Thymus (tissue), 11 donors: ENCODE measurements at regions not wholly inside any gene's neighbourhood (a gene's known extent, or its start where the extent isn't known, plus 50 kb on each side); places are given as distances from the start of the nearest gene placed in this dataset.

Experiments used
- DNase-seq, 9 donors: peaks; one replicate each; pipeline ENCODE4 v3.0.0-alpha.2; 2013; ENCODE audit warnings: low spot score in 9 of 9, low read depth in 6 of 9, missing footprints in 1 of 9
- H3K27ac ChIP-seq, 2 donors: one replicate each; pipeline ENCODE4 v1.5.1; 2013; ENCODE audit warnings: control low read depth in 1 of 2, low read depth in 1 of 2, low read length in 1 of 2, mild to moderate bottlenecking in 1 of 2, moderate library complexity in 1 of 2
- H3K27me3 ChIP-seq, 2 donors: one replicate each; pipeline ENCODE4 v1.5.1; 2013; ENCODE audit warnings: low read length in 1 of 2; ENCODE audit not compliant: control insufficient read depth in 2 of 2, insufficient read depth in 1 of 2
- H3K36me3 ChIP-seq, 2 donors: one replicate each; pipeline ENCODE4 v1.5.1; 2013; ENCODE audit warnings: low read length in 1 of 2, mild to moderate bottlenecking in 1 of 2, moderate library complexity in 1 of 2; ENCODE audit not compliant: control insufficient read depth in 2 of 2, insufficient read depth in 2 of 2
- H3K4me1 ChIP-seq, 2 donors: one replicate each; pipeline ENCODE4 v1.5.1; 2013; ENCODE audit warnings: low read length in 2 of 2; ENCODE audit not compliant: control insufficient read depth in 2 of 2, insufficient read depth in 2 of 2
- H3K4me3 ChIP-seq, 2 donors: one replicate each; pipeline ENCODE4 v1.5.1; 2013; ENCODE audit warnings: low read length in 2 of 2, control low read depth in 1 of 2, mild to moderate bottlenecking in 1 of 2
- H3K9me3 ChIP-seq, 2 donors: one replicate each; pipeline ENCODE4 v1.5.1; 2013; ENCODE audit warnings: low read length in 1 of 2, mild to moderate bottlenecking in 1 of 2; ENCODE audit not compliant: control insufficient read depth in 2 of 2, insufficient read depth in 1 of 2
- WGBS: extraction: QIAGEN DNeasy Blood & Tissue Kit; methylation state at CpG from one replicate; pipeline ENCODE4 v1.1.7; 2013; 5-methylcytosine and 5-hydroxymethylcytosine counted together
- donor health status: healthy.

GRCh38 chr1:57729181-57729580, 305.3 kb upstream of the DAB1 start:
- DNase-seq = no peak
- Histone ChIP-seq H3K4me1 (no peaks in the 10 kb centered on the region), H3K9me3 (no peaks in the 10 kb centered on the region), H3K4me3 (no peak overlapping the region), H3K27ac (no peak overlapping the region), H3K36me3 (no peaks in the 10 kb centered on the region), H3K27me3 (no peaks in the 10 kb centered on the region)
- 97% methylated on average over 7 of the region's 7 CpGs for WGBS

- no peaks in the 10 kb centered on the region for H3K9me3 ChIP-seq
- DNase-seq = no peak
- WGBS = 55% methylated on average over 5 of the region's 5 CpGs
These were observed 303.3 kb upstream of the DAB1 start for GRCh38 chr1:57727121-57727520.

DNA sequence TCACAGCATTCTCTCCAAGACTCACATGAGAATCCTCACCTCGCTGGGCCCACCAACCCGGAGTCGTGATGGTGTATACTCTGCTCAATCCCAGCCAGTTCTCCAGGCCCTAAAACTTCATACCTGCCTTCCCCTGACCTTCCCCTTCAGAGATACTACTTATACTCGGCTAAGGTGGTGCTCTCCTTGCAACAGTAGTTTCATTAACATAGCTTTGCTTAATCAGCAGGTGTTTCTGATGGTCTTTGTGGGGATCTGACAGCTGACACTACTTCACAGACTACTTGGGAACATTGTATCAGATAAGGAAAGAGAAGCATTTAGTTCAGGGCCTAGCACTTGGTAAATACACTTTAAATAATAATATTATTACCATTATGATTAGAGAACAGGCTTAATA, 301.5 kb upstream of the DAB1 start:
- WGBS = 89% methylated on average over 4 of the region's 4 CpGs
- H3K36me3 ChIP-seq = no peaks in the 10 kb centered on the region
- no peaks in the 10 kb centered on the region for H3K9me3 ChIP-seq
- DNase-seq = no peak
- no peak overlapping the region for H3K27ac ChIP-seq
- H3K27me3 ChIP-seq = no peaks in the 10 kb centered on the region
- H3K4me1 ChIP-seq = no peaks in the 10 kb centered on the region
- no peak overlapping the region for H3K4me3 ChIP-seq

More at GRCh38 chr1:57727121-57727520, 303.3 kb upstream of the DAB1 start:
- no peaks in the 10 kb centered on the region for H3K4me1 ChIP-seq
- no peak overlapping the region for H3K4me3 ChIP-seq
- H3K36me3 ChIP-seq = no peaks in the 10 kb centered on the region
- no peak overlapping the region for H3K27ac ChIP-seq
- H3K27me3 ChIP-seq = no peaks in the 10 kb centered on the region

- no peak overlapping the region for H3K4me3 ChIP-seq
- no peak for DNase-seq
- H3K36me3 ChIP-seq = no peaks in the 10 kb centered on the region
- H3K27ac ChIP-seq = no peak overlapping the region
- H3K4me1 ChIP-seq = no peaks in the 10 kb centered on the region
- H3K9me3 ChIP-seq = no peaks in the 10 kb centered on the region
- no peaks in the 10 kb centered on the region for H3K27me3 ChIP-seq
- WGBS = 96% methylated on average over 1 of the region's 1 CpG
These were observed 300.7 kb upstream of the DAB1 start for GRCh38 chr1:57724535-57724934.

DNA sequence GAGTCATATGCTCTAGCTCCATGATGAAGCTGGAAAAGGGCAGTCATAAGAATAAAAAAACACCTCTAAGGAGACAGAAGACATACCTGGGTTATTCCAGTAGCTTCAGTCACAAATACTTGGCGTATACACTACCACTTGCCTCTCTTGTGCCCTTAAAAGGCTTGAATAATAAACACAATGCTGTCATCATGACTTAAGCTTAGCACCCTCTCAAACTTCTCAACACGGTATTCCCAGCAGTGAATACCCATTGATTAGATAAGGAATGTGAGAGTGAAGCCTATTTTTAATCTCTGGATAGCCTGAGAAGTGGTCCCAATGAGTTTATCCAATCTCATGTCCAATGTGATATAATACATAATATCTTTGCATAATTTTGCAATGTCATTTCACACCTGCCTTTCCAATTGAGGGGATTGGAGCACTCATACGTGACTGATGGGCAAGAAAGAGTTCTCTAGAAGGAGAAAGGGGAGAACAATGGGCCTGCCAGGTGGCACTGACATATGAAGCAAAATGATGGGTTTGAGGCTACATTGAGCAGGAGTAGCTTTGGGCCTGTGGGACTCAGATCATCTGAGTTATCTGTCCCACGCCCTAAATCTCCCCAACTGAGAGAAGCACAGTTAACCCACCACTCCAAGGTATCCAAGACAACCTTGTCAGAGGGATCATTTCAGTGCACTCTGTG, 298.6 kb upstream of the DAB1 start:
- Histone ChIP-seq H3K4me3 (no peak overlapping the region), H3K27ac (no peak overlapping the region), H3K36me3 (no peaks in the 10 kb centered on the region), H3K4me1 (no peaks in the 10 kb centered on the region), H3K9me3 (no peaks in the 10 kb centered on the region), H3K27me3 (no peaks in the 10 kb centered on the region)
- WGBS = 87% methylated on average over 4 of the region's 4 CpGs
- DNase-seq = no peak

DNA sequence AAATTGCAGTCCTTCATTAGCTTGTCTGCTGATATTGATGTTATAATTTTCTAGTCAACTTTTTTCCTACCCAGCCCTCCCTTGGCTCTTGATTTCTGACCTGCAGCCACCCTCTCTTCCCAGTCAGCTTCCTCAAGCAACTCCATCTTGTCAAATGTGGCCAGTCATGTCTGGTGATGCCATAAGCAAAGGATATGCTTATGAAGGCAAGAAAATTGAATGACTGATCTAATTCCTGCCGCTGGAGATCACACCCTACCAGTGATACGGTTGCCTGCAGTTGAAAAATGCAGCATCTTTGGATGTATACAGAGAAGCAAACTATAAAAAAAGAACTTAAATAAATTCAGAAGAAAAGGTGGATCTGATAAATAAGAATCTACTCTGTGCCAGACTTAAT, 297.1 kb upstream of the DAB1 start:
- no peak overlapping the region for H3K27ac ChIP-seq
- WGBS = 67% methylated on average over 2 of the region's 2 CpGs
- no peak overlapping the region for H3K4me3 ChIP-seq
- no peaks in the 10 kb centered on the region for H3K4me1 ChIP-seq
- H3K36me3 ChIP-seq = no peaks in the 10 kb centered on the region
- no peak for DNase-seq
- no peaks in the 10 kb centered on the region for H3K9me3 ChIP-seq
- H3K27me3 ChIP-seq = no peaks in the 10 kb centered on the region

DNA sequence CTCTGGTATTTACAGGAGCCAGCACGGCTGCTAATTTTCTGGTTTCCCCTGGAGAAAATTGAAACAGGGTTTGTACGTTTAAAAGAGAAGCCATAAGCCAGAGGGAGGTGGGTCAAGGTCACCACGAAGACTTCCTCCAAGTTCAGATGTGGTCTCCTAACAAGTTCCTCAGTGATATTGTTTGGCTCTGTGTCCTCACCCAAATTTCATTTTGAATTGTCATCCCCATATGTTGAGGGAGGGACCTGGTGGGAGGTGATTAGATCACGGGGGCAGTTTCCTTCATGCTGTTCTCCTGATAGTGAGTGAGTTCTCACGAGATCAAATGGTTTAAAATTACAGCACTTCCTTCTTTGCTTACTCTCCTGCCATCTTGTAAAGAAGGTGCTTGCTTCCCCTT, 295.4 kb upstream of the DAB1 start:
- no peaks in the 10 kb centered on the region for H3K9me3 ChIP-seq
- 13% methylated on average over 5 of the region's 5 CpGs for WGBS

DNA sequence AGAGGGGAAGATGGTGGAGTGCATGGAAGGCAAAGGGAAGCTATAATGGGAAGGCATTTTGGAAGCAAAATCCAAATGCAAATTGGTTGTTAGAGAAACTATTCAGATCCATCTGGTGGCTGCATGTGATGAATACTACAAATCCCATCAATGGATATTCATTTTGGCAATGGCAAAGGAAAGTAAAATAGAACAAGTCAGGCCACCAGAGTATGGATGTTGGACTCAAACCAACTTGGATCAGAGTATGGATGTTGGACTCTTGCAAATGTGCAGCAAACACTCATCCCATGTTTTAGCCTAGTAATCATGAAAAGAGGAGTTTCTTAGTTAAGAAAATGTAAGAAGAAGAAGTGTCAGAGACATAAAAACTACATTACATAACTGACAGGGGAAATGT, 289.6 kb upstream of the DAB1 start:
- no peaks in the 10 kb centered on the region for H3K4me1 ChIP-seq
- no peak overlapping the region for H3K27ac ChIP-seq
- H3K4me3 ChIP-seq = no peak overlapping the region
- no peaks in the 10 kb centered on the region for H3K9me3 ChIP-seq
- H3K36me3 ChIP-seq = no peaks in the 10 kb centered on the region
- no peaks in the 10 kb centered on the region for H3K27me3 ChIP-seq
- DNase-seq = no peak

More for the DNA sequence above, 295.4 kb upstream of the DAB1 start:
- no peak for DNase-seq
- H3K36me3 ChIP-seq = no peaks in the 10 kb centered on the region
- no peaks in the 10 kb centered on the region for H3K27me3 ChIP-seq
- no peak overlapping the region for H3K4me3 ChIP-seq
- no peaks in the 10 kb centered on the region for H3K4me1 ChIP-seq
- no peak overlapping the region for H3K27ac ChIP-seq

DNA sequence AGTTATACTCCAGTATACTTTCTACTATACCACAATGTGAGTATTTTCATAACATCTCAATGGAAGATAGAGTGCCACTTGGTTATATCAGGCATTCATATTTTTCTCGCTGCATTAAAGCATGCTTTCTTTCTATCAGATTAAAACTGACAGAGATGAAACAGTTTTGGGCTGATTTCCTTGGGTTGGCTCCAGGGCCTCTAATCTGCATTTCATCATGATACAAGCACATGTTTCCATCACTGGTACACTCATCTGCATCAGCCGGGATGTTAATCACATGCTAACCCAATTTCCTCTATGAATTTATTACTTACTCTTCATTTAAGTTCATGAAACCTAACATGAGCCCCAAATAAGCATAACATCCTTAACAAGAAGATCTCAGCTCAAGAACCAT, 289.0 kb upstream of the DAB1 start:
- no peaks in the 10 kb centered on the region for H3K36me3 ChIP-seq
- WGBS = 97% methylated on average over 2 of the region's 2 CpGs
- no peak overlapping the region for H3K27ac ChIP-seq
- H3K9me3 ChIP-seq = no peaks in the 10 kb centered on the region
- H3K4me1 ChIP-seq = no peaks in the 10 kb centered on the region
- no peaks in the 10 kb centered on the region for H3K27me3 ChIP-seq
- no peak overlapping the region for H3K4me3 ChIP-seq
- no peak for DNase-seq

GRCh38 chr1:57711326-57711725, 287.5 kb upstream of the DAB1 start:
- DNase-seq = peak in 1 of 9 donors; percentile 0
- Histone ChIP-seq H3K27me3 (no peaks in the 10 kb centered on the region), H3K4me3 (no peak overlapping the region), H3K4me1 (no peaks in the 10 kb centered on the region), H3K9me3 (no peaks in the 10 kb centered on the region), H3K27ac (no peak overlapping the region), H3K36me3 (no peaks in the 10 kb centered on the region)
- 85% methylated on average over 2 of the region's 2 CpGs for WGBS
